H1 (cell line): ENCODE measurements at regions not wholly inside any gene's neighbourhood (a gene's known extent, or its start where the extent isn't known, plus 50 kb on each side); places are given as distances from the start of the nearest gene placed in this dataset.

Experiments
- CTCF ChIA-PET: fragments of 300-600 bp; sonication (Branson Sonifier 250); formaldehyde crosslinking; loops from one replicate; lab custom pipeline; 2021; ENCODE audit not compliant: partially characterized antibody; lab: Charles Lee
- POLR2A ChIA-PET: fragments of 300-600 bp; sonication (Branson Sonifier 250); formaldehyde crosslinking; loops from one replicate; lab custom pipeline; 2021; ENCODE audit warnings: inconsistent platforms; ENCODE audit not compliant: partially characterized antibody; lab: Charles Lee
- DNase-seq, 2 experiments: peaks; one replicate each; pipeline versions ENCODE4 v3.0.0 to v3.0.0-alpha.2; 2010 to 2022; ENCODE audit warnings: low spot score in 2 of 2, low read depth in 1 of 2, mixed read lengths in 1 of 2
- FAIRE-seq: peaks from 2 replicates; lab custom pipeline; 2011; peaks lifted over from hg19 to GRCh38; lab: Jason Lieb, UNC
- H2AFZ ChIP-seq: 2 replicates; pipeline ENCODE4 v1.8.1; 2012; ENCODE audit warnings: low read length, inconsistent platforms
- H2AK5ac ChIP-seq: 2 replicates; pipeline ENCODE4 v1.6.1; 2013; ENCODE audit warnings: low read depth, low read length
- H2BK120ac ChIP-seq: replicated peaks from 2 replicates; pipeline ENCODE3; 2013; ENCODE audit warnings: low read depth, low read length, inconsistent platforms
- H2BK12ac ChIP-seq: 2 replicates; pipeline ENCODE4 v1.6.1; 2013; ENCODE audit warnings: low read depth, low read length
- H2BK15ac ChIP-seq: 2 replicates; pipeline ENCODE4 v1.6.1; 2013; ENCODE audit warnings: low read length
- H2BK20ac ChIP-seq: 2 replicates; pipeline ENCODE4 v1.6.1; 2013; ENCODE audit warnings: low read length
- H2BK5ac ChIP-seq: 2 replicates; pipeline ENCODE4 v1.6.1; 2013; ENCODE audit warnings: low read depth, low read length
- H3K14ac ChIP-seq: 2 replicates; pipeline ENCODE4 v1.6.1; 2013; ENCODE audit warnings: inconsistent platforms; ENCODE audit not compliant: insufficient read length
- H3K18ac ChIP-seq: 2 replicates; pipeline ENCODE4 v1.6.1; 2013; ENCODE audit warnings: low read length; ENCODE audit errors: extremely low read depth
- H3K23ac ChIP-seq: 2 replicates; pipeline ENCODE4 v1.6.1; 2013; ENCODE audit warnings: inconsistent platforms; ENCODE audit not compliant: insufficient read length
- H3K23me2 ChIP-seq: 2 replicates; pipeline ENCODE4 v1.6.1; 2013; ENCODE audit warnings: low read depth, low read length
- H3K27ac ChIP-seq: 2 replicates; pipeline ENCODE4 v1.6.1; 2011; ENCODE audit warnings: low read depth, low read length, inconsistent platforms
- H3K27me3 ChIP-seq, 4 experiments: replicated peaks in 1 of 4; 1 replicate in 1 of 4; 2 replicates in 3 of 4; pipeline versions ENCODE4 v1.6.1 to v1.8.1; 2011 to 2013; ENCODE audit warnings: low read length in 3 of 4, mild to moderate bottlenecking in 3 of 4, inconsistent platforms in 2 of 4, mixed read lengths in 2 of 4, moderate library complexity in 1 of 4; ENCODE audit not compliant: control insufficient read depth in 3 of 4, insufficient read depth in 3 of 4; ENCODE audit errors: extremely low read depth in 1 of 4
- H3K36me3 ChIP-seq, 4 experiments: 2 replicates each; pipeline versions ENCODE4 v1.6.1 to v1.8.1; 2011 to 2013; ENCODE audit warnings: mild to moderate bottlenecking in 4 of 4, low read length in 3 of 4, moderate library complexity in 2 of 4, control low read depth in 1 of 4, inconsistent platforms in 1 of 4; ENCODE audit not compliant: insufficient read depth in 4 of 4, control insufficient read depth in 2 of 4
- H3K4ac ChIP-seq: replicated peaks from 2 replicates; pipeline ENCODE3; 2013; ENCODE audit warnings: low read length, low read depth, mixed read lengths, inconsistent platforms; ENCODE audit not compliant: insufficient read length
- H3K4me1 ChIP-seq, 4 experiments: replicated peaks in 1 of 4; 1 replicate in 1 of 4; 2 replicates in 3 of 4; pipeline versions ENCODE4 v1.6.1 to v1.8.1; 2011 to 2013; ENCODE audit warnings: low read length in 3 of 4, inconsistent platforms in 2 of 4, mixed read lengths in 1 of 4; ENCODE audit not compliant: insufficient read depth in 4 of 4, control insufficient read depth in 3 of 4
- H3K4me2 ChIP-seq, 2 experiments: 2 replicates each; pipeline versions ENCODE4 v1.6.1 to v1.8.1; 2011 to 2013; ENCODE audit warnings: low read depth in 2 of 2, low read length in 2 of 2, control low read depth in 1 of 2, inconsistent platforms in 1 of 2, mild to moderate bottlenecking in 1 of 2; ENCODE audit not compliant: insufficient read depth in 1 of 2
- H3K4me3 ChIP-seq, 4 experiments: fragments of 200-600, 300-600 bp in 1 of 4; sonication (generic), shearing (Covaris generic), sonication (Bioruptor Twin) in 1 of 4; 2 replicates each; pipeline versions ENCODE4 v1.5.1 to v1.8.1; 2011 to 2016; ENCODE audit warnings: low read length in 4 of 4, low read depth in 3 of 4, control low read depth in 2 of 4, inconsistent platforms in 2 of 4, mild to moderate bottlenecking in 2 of 4, mixed read lengths in 1 of 4, moderate library complexity in 1 of 4; ENCODE audit not compliant: insufficient read depth in 2 of 4; ENCODE audit errors: extremely low read depth in 1 of 4
- H3K56ac ChIP-seq: replicated peaks from 2 replicates; pipeline ENCODE3; 2013; ENCODE audit warnings: low read depth, mild to moderate bottlenecking, mixed read lengths, low read length, inconsistent platforms; ENCODE audit not compliant: insufficient read length
- H3K79me1 ChIP-seq: 2 replicates; pipeline ENCODE4 v1.6.1; 2013; ENCODE audit warnings: low read depth, low read length, control low read depth
- H3K79me2 ChIP-seq, 2 experiments: 2 replicates each; pipeline versions ENCODE4 v1.6.1 to v1.8.1; 2012 to 2013; ENCODE audit warnings: low read length in 2 of 2, mild to moderate bottlenecking in 2 of 2, inconsistent platforms in 1 of 2; ENCODE audit not compliant: insufficient read depth in 2 of 2, control insufficient read depth in 1 of 2
- H3K9ac ChIP-seq, 4 experiments: replicated peaks in 1 of 4; 1 replicate in 1 of 4; 2 replicates in 3 of 4; pipeline versions ENCODE4 v1.6.1 to v1.8.1; 2011 to 2013; ENCODE audit warnings: low read depth in 3 of 4, low read length in 3 of 4, control low read depth in 2 of 4, mild to moderate bottlenecking in 2 of 4, moderate library complexity in 2 of 4, inconsistent platforms in 1 of 4; ENCODE audit errors: extremely low read depth in 1 of 4
- H3K9me3 ChIP-seq, 2 experiments: 2 replicates each; pipeline versions ENCODE4 v1.6.1 to v1.8.1; 2012 to 2013; ENCODE audit warnings: mild to moderate bottlenecking in 2 of 2, moderate library complexity in 2 of 2, control low read depth in 1 of 2, inconsistent platforms in 1 of 2, low read depth in 1 of 2, low read length in 1 of 2, mixed read lengths in 1 of 2; ENCODE audit not compliant: insufficient read depth in 2 of 2
- H4K20me1 ChIP-seq, 2 experiments: replicated peaks in 1 of 2; 2 replicates each; pipeline versions ENCODE3 to v1.8.1; 2011 to 2013; ENCODE audit warnings: inconsistent platforms in 2 of 2, low read length in 2 of 2, mild to moderate bottlenecking in 1 of 2; ENCODE audit not compliant: insufficient read depth in 2 of 2, control insufficient read depth in 1 of 2
- H4K5ac ChIP-seq: 2 replicates; pipeline ENCODE4 v1.6.1; 2013; ENCODE audit warnings: low read length, low read depth, mixed read lengths, inconsistent platforms; ENCODE audit not compliant: insufficient read length
- H4K8ac ChIP-seq: 2 replicates; pipeline ENCODE4 v1.8.0; 2013; ENCODE audit warnings: mild to moderate bottlenecking, moderate library complexity, low read length, inconsistent platforms; ENCODE audit not compliant: insufficient read depth; ENCODE audit errors: extremely low read depth
- H4K91ac ChIP-seq: replicated peaks from 2 replicates; pipeline ENCODE3; 2013; ENCODE audit warnings: low read length, mixed read lengths, inconsistent platforms; ENCODE audit not compliant: insufficient read length
- BACH1 ChIP-seq: IDR thresholded peaks from 2 replicates; pipeline ENCODE4 v1.6.1; 2012; ENCODE audit warnings: low read length, improper control_type of control experiment
- KDM4A ChIP-seq: IDR thresholded peaks from one replicate; pipeline ENCODE4 v1.7.1; 2012; ENCODE audit warnings: low read depth, mild to moderate bottlenecking, moderate library complexity, low read length, inconsistent platforms; ENCODE audit not compliant: severe bottlenecking
- WGBS, 2 experiments: shearing (Covaris generic) in 1 of 2; methylation state at CpG; one replicate each; pipeline versions ENCODE4 v1.1.6 to v1.1.7; 2013 to 2015; ENCODE audit warnings: low lambda C conversion rate in 2 of 2, mixed read lengths in 2 of 2, inconsistent platforms in 1 of 2, low coverage in 1 of 2, missing lambda C conversion rate in 1 of 2; ENCODE audit not compliant: insufficient replicate concordance in 2 of 2, insufficient coverage in 1 of 2, insufficient read length in 1 of 2; ENCODE audit errors: extremely low coverage in 1 of 2, missing lambda C conversion rate in 1 of 2; 5-methylcytosine and 5-hydroxymethylcytosine counted together

- Histone ChIP-seq H3K56ac (no peak overlapping the region), H3K9me3 (no peaks in the 10 kb centered on the region; a peak in 1 of 4 replicates), H3K9ac (no peak overlapping the region), H2AK5ac (no peak overlapping the region), H2BK12ac (no peak overlapping the region), H3K18ac (no peak overlapping the region; the same call in 1 of the 2 replicates), H4K5ac (no peak overlapping the region), H2BK120ac (no peak overlapping the region), H3K4me3 (no peak overlapping the region), H2BK15ac (no peak overlapping the region), H2BK5ac (0 out of 2 replicates have a peak overlapping the region, but pooled peaks have one; percentile 9), H3K4ac (no peak overlapping the region), H3K14ac (no peak overlapping the region), H3K79me2 (no peaks in the 10 kb centered on the region), H3K36me3 (no peaks in the 10 kb centered on the region), H3K23me2 (no peaks in the 10 kb centered on the region), H3K4me2 (no peak overlapping the region), H3K27ac (no peak overlapping the region), H3K23ac (no peak overlapping the region), H2AFZ (no peak overlapping the region), H4K91ac (no peak overlapping the region), H3K79me1 (no peaks in the 10 kb centered on the region), H2BK20ac (no peak overlapping the region; the same call in 1 of the 2 replicates), H3K27me3 (no peaks in the 10 kb centered on the region; a peak in 2 of 7 replicates), H3K4me1 (peaks cover 0 to 8% (median 2%) of the 10 kb centered on the region in 4 experiments; a peak in 4 of 7 replicates), H4K8ac (peak overlapping the region; percentile 57; the same call in 1 of the 2 replicates), H4K20me1 (peaks cover 0 to 2% of the 10 kb centered on the region in 2 experiments)
- ChIA-PET POLR2A (no interaction called here), CTCF (interaction anchor here (2.0 kb wide), 1 partner anchor 47 kb away, joined by 5 read pairs; no protein-coding TSS in a partner anchor)
- 87% methylated on average over 19 of the region's 19 CpGs; no CpG with 5 or more reads in 1 of the 2 experiments for WGBS, 2 experiments
- no peak for DNase-seq
- TF ChIP-seq BACH1 (0 out of 2 replicates have a peak, but pooled peaks have one; percentile 12), KDM4A (no peak)
- no peak for FAIRE-seq
These were observed 89.9 kb downstream of the YTHDF1 start for GRCh38 chr20:63125838-63126601.
